Esophagus (tissue), 2 donors: ENCODE measurements at regions not wholly inside any gene's neighbourhood (a gene's known extent, or its start where the extent isn't known, plus 50 kb on each side); places are given as distances from the start of the nearest gene placed in this dataset.

Source experiments
- H3K27ac ChIP-seq, 2 donors: one replicate each; pipeline ENCODE4 v1.5.1; 2013; ENCODE audit warnings: low read depth in 2 of 2, mild to moderate bottlenecking in 2 of 2, inconsistent platforms in 1 of 2, low read length in 1 of 2, moderate library complexity in 1 of 2
- H3K27me3 ChIP-seq, 2 donors: one replicate each; pipeline ENCODE4 v1.6.1; 2013; ENCODE audit warnings: low read length in 2 of 2, control low read depth in 1 of 2, mild to moderate bottlenecking in 1 of 2; ENCODE audit not compliant: insufficient read depth in 2 of 2, control insufficient read depth in 1 of 2
- H3K36me3 ChIP-seq, 2 donors: one replicate each; pipeline ENCODE4 v1.6.1; 2013; ENCODE audit warnings: low read length in 1 of 2; ENCODE audit not compliant: control insufficient read depth in 2 of 2, insufficient read depth in 2 of 2
- H3K4me1 ChIP-seq, 2 donors: one replicate each; pipeline ENCODE4 v1.6.1; 2013; ENCODE audit warnings: low read length in 1 of 2; ENCODE audit not compliant: control insufficient read depth in 2 of 2, insufficient read depth in 2 of 2
- H3K4me3 ChIP-seq, 2 donors: one replicate each; pipeline ENCODE4 v1.5.1; 2013; ENCODE audit warnings: low read length in 2 of 2, mild to moderate bottlenecking in 2 of 2, low read depth in 1 of 2, moderate library complexity in 1 of 2
- H3K9me3 ChIP-seq, 2 donors: one replicate each; pipeline ENCODE4 v1.6.1; 2013; ENCODE audit warnings: mild to moderate bottlenecking in 2 of 2, low read depth in 1 of 2, low read length in 1 of 2, moderate library complexity in 1 of 2; ENCODE audit not compliant: control insufficient read depth in 2 of 2, insufficient read depth in 1 of 2
- WGBS, 2 donors: extraction: QIAGEN DNeasy Blood & Tissue Kit; methylation state at CpG; one replicate each; pipeline ENCODE4 v1.1.7; 2013; 5-methylcytosine and 5-hydroxymethylcytosine counted together
- donor health status: healthy with polysubstance abuse.
- donor health status: Bipolar disorder and iron deficiency.

DNA sequence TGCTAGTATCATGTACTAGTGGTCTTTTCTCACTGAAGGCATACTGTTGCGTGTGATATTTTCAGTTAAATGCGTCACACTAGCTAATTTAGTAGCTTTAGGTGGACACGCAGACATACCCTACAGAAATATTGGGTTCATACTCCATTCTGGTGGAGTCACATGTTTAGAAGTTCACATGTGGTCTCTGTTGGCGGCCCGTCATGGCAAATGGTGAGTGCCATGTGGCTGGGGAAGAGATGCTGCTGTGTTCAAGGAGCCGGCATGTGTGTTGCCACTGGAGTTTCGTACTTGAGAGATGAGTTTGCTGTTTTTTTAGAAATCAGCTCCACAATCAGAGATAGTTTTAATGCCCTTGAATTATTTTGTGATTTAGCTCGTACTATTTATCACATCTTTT is 454.6 kb downstream of the PCNX1 start:
- no peaks in the 10 kb centered on the region for H3K27me3 ChIP-seq
- H3K27ac ChIP-seq: no peak overlapping the region
- H3K36me3 ChIP-seq: no peaks in the 10 kb centered on the region
- H3K4me3 ChIP-seq: no peak overlapping the region
- H3K4me1 ChIP-seq: no peaks in the 10 kb centered on the region
- no peaks in the 10 kb centered on the region for H3K9me3 ChIP-seq
- WGBS, 2 donors: 96 to 98% methylated on average over 8 of the region's 8 CpGs

DNA sequence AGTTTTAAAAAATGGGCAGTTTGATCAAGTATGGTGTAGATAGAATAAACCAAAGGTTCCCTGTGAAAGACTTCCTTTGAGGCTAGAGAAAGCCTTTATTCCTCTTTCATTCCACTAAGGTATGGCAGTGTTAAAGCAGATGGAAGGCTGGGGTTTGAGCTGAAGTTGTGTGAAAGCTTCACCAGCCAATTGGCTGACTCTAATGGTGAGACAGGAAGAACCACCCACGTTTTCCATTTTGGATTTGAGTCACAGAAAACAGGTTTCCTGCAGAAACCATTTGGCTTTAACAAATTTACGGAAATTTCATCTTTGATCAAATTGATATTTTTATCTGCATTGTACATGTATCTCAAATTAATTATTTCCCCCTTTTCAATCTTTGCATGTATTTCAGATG is 455.0 kb downstream of the PCNX1 start:
- Histone ChIP-seq H3K27ac (no peak overlapping the region), H3K4me3 (no peak overlapping the region), H3K4me1 (no peaks in the 10 kb centered on the region), H3K27me3 (no peaks in the 10 kb centered on the region), H3K36me3 (no peaks in the 10 kb centered on the region), H3K9me3 (no peaks in the 10 kb centered on the region)
- WGBS, 2 donors: 64 to 78% methylated on average over 2 of the region's 2 CpGs

DNA sequence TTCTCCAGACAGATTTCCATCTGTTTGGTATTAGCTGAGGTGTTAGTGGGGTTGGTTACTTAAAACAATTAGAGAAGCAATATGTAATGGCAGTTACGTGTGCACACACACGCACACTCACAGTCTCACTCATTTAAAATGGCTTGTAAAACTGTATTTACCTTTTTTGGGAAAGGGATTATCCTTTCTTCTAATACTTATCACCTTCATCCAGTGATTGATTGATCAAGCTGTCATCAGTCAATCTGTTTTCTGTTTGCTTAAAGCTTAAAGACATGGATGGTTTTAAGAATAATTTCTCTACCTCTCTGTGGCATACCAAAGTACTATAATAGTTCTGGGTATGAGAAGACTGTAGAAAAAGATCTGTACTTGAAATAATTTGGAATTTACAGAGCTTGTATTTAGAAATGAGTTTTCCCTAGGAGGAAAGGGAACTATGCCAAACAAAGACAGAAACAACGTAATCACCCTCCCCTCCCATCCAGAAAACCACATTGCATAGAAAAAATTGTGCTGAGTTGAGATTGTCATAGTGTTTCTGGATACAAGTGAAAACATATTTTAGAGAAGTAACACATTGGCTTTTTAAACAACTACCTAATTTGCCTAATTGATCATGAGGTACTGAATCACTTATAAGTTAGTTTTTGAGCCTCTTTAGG is 455.8 kb downstream of the PCNX1 start:
- H3K9me3 ChIP-seq: no peaks in the 10 kb centered on the region
- no peak overlapping the region for H3K27ac ChIP-seq
- H3K4me3 ChIP-seq: no peak overlapping the region
- no peaks in the 10 kb centered on the region for H3K27me3 ChIP-seq
- H3K36me3 ChIP-seq: no peaks in the 10 kb centered on the region
- H3K4me1 ChIP-seq: no peaks in the 10 kb centered on the region
- WGBS, 2 donors: 56 to 60% methylated on average over 3 of the region's 3 CpGs

DNA sequence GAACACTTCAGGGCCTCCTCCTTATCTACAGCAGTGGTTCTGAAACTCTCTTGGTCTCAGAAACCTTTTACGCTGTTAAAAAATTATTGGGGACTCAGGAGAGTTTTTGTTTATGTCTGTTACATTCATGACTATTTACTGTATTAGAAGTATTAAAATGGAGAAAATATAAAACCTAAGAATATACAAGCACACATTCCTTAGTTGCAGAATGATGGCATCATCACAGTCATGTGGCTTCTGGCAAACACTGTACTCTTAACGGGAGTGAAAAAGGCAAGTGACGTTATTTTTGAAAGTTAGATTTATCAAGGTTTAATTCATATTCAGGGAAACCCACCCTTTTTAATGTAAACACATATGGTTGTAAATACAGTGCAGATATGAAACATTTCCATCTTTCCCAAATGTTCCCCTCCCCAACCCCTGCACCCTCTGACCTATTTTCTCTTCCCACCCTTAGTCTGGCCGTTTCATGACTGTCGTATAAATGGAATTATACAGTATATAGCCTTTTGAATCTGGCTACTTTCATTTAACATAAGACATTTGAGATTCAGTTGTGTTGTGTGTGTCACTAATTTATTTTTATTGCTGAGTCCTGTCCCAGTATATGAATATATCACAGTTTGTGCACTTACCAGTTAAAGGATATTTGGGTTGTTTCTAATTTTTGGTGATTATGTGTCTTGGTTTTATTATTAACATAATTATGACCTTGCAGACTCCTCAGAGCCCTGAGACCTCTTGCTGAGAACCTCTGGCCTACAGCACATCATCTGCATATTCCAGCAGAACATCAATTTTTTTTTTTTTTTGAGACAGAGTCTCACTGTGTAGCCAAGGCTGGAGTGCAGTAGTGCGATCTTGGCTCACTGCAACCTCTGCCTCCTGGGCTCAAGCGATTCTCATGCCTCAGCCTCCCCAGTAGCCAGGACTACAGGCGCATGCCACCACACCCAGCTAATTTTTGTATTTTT is 457.0 kb downstream of the PCNX1 start:
- Histone ChIP-seq H3K27ac (no peak overlapping the region), H3K4me1 (no peaks in the 10 kb centered on the region), H3K9me3 (no peaks in the 10 kb centered on the region), H3K27me3 (no peaks in the 10 kb centered on the region), H3K36me3 (no peaks in the 10 kb centered on the region), H3K4me3 (no peak overlapping the region)
- WGBS, 2 donors: 70 to 75% methylated on average over 8 of the region's 8 CpGs

DNA sequence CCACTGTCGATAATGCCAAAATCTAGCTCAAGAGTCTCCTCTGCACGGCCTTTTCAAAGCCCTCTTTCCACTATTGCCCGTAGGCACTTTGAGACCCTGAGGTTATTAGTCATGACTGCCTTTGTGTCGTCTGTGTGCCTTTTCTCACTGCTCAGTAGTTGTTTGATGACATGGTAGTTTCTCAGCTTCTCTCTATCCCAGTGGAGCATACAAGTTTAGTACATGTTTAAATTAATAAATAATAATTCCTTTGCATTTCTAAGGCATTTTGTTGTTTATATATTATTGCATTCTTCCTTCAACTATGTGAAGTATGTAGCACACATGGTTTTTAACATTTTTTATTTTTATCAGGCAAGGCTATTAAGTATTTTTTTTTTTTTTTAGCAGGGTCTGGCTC is 458.1 kb downstream of the PCNX1 start:
- WGBS, 2 donors: 70 to 84% methylated on average over 4 of the region's 4 CpGs
- Histone ChIP-seq H3K27ac (peak overlapping the region in 1 of 2 donors; percentile 9), H3K4me3 (no peak overlapping the region)

DNA sequence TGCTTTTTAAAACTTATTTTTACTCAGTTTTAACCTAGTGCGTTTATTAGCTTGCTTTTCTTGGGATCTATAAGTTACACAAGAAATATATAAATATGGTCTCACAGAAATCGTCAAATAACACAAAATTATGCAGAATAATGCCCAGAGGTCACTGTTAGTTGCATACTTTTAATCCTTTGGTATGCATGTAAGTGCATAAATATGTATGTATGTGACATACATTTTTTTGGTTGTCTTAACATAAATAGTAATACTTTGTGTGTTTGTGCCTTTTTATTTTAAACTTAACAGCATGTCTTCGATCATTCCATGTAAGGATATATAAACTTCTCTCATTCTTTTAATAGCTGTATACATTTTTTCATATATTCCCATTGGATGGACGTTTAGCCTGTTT is 459.6 kb downstream of the PCNX1 start:
- H3K36me3 ChIP-seq: no peaks in the 10 kb centered on the region
- H3K27ac ChIP-seq: no peak overlapping the region
- no peaks in the 10 kb centered on the region for H3K9me3 ChIP-seq
- peaks cover 0 to 3% of the 10 kb centered on the region in 2 donors for H3K4me1 ChIP-seq
- 91% methylated on average over 4 of the region's 4 CpGs for WGBS, 2 donors
- no peak overlapping the region for H3K4me3 ChIP-seq
- no peaks in the 10 kb centered on the region for H3K27me3 ChIP-seq

More for the DNA sequence above, 458.1 kb downstream of the PCNX1 start:
- H3K4me1 ChIP-seq: no peaks in the 10 kb centered on the region
- no peaks in the 10 kb centered on the region for H3K27me3 ChIP-seq
- H3K9me3 ChIP-seq: no peaks in the 10 kb centered on the region
- H3K36me3 ChIP-seq: no peaks in the 10 kb centered on the region

DNA sequence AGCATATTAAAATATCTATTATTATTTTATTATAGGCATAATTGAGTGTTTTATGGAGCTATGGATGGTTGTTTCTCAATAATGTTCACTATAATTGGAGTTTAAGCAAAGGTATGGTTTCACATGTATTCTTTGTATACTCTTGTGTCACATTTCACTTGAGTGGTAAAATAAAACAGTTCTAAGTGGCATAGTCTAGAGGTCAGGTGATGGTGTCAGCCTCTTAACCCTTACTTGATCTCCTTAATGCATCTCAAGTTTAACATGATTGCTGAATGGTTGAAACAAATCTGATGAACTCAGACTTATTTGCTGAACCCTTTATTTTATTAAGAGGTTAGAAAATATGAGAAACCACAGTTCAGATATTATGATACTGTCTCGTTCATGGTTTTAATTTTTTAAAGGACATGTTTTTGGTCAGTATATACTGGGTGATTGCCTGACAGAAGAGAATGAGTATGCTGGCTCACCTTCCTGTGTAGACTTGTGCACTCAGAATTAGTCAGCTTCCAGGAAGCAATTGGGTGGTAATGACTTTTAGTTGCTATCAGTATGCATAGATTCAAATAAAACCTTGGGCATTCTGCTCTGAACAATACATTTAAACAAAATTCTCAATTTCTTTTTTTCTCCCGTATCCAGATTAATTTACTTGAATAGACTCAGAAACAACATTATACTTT is 464.6 kb downstream of the PCNX1 start:
- H3K27me3 ChIP-seq: no peaks in the 10 kb centered on the region
- H3K4me1 ChIP-seq: peaks cover 0 to 3% of the 10 kb centered on the region in 2 donors
- 25 to 54% methylated on average over 2 of the region's 2 CpGs for WGBS, 2 donors
- no peaks in the 10 kb centered on the region for H3K9me3 ChIP-seq
- peak overlapping the region in 1 of 2 donors; percentile 4 for H3K27ac ChIP-seq
- H3K4me3 ChIP-seq: no peak overlapping the region
- no peaks in the 10 kb centered on the region for H3K36me3 ChIP-seq

DNA sequence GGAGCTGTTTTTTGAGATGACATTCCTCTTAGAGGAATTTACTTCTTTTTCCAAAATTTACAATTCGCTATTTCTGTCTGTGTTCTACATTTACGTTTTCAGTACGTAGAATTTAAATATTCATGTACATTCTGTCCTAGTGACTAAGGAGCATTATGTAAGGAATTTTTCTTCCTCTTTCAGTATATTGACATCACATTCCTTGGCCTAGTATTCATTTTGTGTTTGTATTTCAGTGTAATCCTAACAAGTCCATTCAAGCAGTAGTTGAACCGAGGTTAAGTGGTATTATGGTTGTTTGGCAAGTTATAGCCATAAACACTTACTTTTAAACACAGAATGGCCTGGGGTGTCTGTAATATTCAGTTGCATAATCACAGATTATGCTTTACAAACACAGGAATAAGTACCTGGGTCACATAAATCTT is 465.2 kb downstream of the PCNX1 start:
- H3K27ac ChIP-seq: no peak overlapping the region
- WGBS, 2 donors: 31 to 54% methylated on average over 4 of the region's 4 CpGs
- peaks cover 0 to 3% of the 10 kb centered on the region in 2 donors for H3K4me1 ChIP-seq
- no peak overlapping the region for H3K4me3 ChIP-seq
- H3K27me3 ChIP-seq: no peaks in the 10 kb centered on the region
- H3K9me3 ChIP-seq: no peaks in the 10 kb centered on the region
- H3K36me3 ChIP-seq: no peaks in the 10 kb centered on the region

DNA sequence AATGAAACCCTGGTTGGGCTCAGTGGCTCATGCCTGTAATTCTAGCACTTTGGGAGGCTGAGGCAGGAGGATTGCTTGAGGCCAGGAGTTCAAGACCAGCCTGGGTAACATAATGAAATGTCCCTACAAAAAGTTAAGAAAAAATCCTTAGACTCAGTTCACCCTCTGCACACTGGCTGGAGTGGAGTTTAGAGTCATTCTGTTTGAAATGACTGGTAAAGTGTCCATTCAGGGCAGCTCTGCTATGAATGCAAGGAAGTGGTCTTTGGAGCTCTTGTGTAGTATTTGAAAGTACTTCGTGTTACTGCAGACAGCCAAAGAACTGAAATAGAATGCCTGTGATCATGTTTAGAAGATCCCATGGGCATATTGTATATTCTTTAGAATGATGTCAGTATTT is 466.5 kb downstream of the PCNX1 start:
- Histone ChIP-seq H3K4me3 (no peak overlapping the region), H3K4me1 (peaks cover 0 to 3% of the 10 kb centered on the region in 2 donors), H3K36me3 (no peaks in the 10 kb centered on the region), H3K27me3 (no peaks in the 10 kb centered on the region), H3K27ac (no peak overlapping the region), H3K9me3 (no peaks in the 10 kb centered on the region)
- 81 to 91% methylated on average over 1 of the region's 1 CpG for WGBS, 2 donors
